Mammary epithelial cell (primary cell): ENCODE measurements at regions not wholly inside any gene's neighbourhood (a gene's known extent, or its start where the extent isn't known, plus 50 kb on each side); places are given as distances from the start of the nearest gene placed in this dataset.

Experiments used
- CTCF ChIP-seq, 2 donors: IDR thresholded peaks in 1 of 2; conservative IDR thresholded peaks in 1 of 2; 2 replicates each; pipeline ENCODE4 v1.5.1; 2011 to 2012; ENCODE audit warnings: inconsistent platforms in 2 of 2, low read length in 2 of 2, mild to moderate bottlenecking in 2 of 2, control low read depth in 1 of 2, low read depth in 1 of 2; ENCODE audit not compliant: insufficient read depth in 1 of 2; ENCODE audit errors: extremely low read depth in 1 of 2
- EZH2 ChIP-seq: IDR thresholded peaks from 2 replicates; pipeline ENCODE4 v1.6.1; 2012; ENCODE audit warnings: low read length, inconsistent platforms, borderline replicate concordance

- no peak for TF ChIP-seq CTCF (conservative IDR thresholded peaks at IDR 0.05 in 1 of 2, IDR thresholded peaks at IDR 0.05 in 1 of 2; ENCODE audit: extremely low read depth in 1 of 2, insufficient read depth in 1 of 2, low read depth in 1 of 2, low read length in 2 of 2)
- no peak for TF ChIP-seq EZH2
Observed at GRCh38 chr13:91187522-91187921, 160.0 kb upstream of the MIR17HG start.
